K562 (cell line): ENCODE measurements at regions not wholly inside any gene's neighbourhood (a gene's known extent, or its start where the extent isn't known, plus 50 kb on each side); places are given as distances from the start of the nearest gene placed in this dataset.

ENCODE experiments used
- ATAC-seq: fragments of 200-7000 bp; cut with Tn5 transposase; 3 replicates; pipeline ENCODE4 v1.9.1; 2020; ENCODE audit warnings: moderate library complexity
- BruUV-seq: library from RNA; stranded (reverse); fragments of 400-500 nt; replicated peaks from 2 replicates; lab custom pipeline; 2021; lab: Mats Ljungman, UMichigan
- CTCF ChIA-PET: fragments of 300-600 bp; formaldehyde crosslinking; extraction: SDS; loops from one replicate; lab custom pipeline; 2021; ENCODE audit warnings: low intra/inter-chr PET ratio; lab: Yijun Ruan, JAX
- POLR2A ChIA-PET: fragments of 300-600, 350-650 bp; sonication (Branson Sonifier 250); formaldehyde crosslinking; extraction: SDS; loops from one replicate; lab custom pipeline; 2021; ENCODE audit warnings: antibody characterized with exemption, inconsistent platforms; lab: Yijun Ruan, JAX
- DNase-seq, 4 experiments: peaks; one replicate each; pipeline versions ENCODE4 v3.0.0 to v3.0.0-alpha.2; 2011 to 2018; ENCODE audit warnings: low spot score in 3 of 4, mixed read lengths in 3 of 4; ENCODE audit errors: extremely low read depth in 1 of 4
- FAIRE-seq: peaks from 2 replicates; lab custom pipeline; 2011; peaks lifted over from hg19 to GRCh38; lab: Jason Lieb, UNC
- H2AFZ ChIP-seq: 2 replicates; pipeline ENCODE4 v1.6.0; 2011; ENCODE audit warnings: low read depth, low read length, control low read depth, inconsistent platforms
- H3K27ac ChIP-seq: fragments of 200-600 bp; 3 replicates; pipeline ENCODE4 v1.8.0; 2011; ENCODE audit warnings: low read depth, mild to moderate bottlenecking, control low read depth, inconsistent platforms, low read length, moderate library complexity, mixed read lengths; ENCODE audit errors: extremely low read depth
- H3K27me3 ChIP-seq, 2 experiments: fragments of 300-600 bp in 1 of 2; 2 replicates in 1 of 2; 3 replicates in 1 of 2; pipeline versions ENCODE4 v1.6.0 to v1.8.0; 2011; ENCODE audit warnings: inconsistent platforms in 2 of 2, low read length in 2 of 2, mild to moderate bottlenecking in 1 of 2, mixed read lengths in 1 of 2, moderate library complexity in 1 of 2; ENCODE audit not compliant: control insufficient read depth in 2 of 2, insufficient read depth in 2 of 2
- H3K36me3 ChIP-seq: fragments of 300-600 bp; 3 replicates; pipeline ENCODE4 v1.8.0; 2011; ENCODE audit warnings: mild to moderate bottlenecking, low read length, inconsistent platforms; ENCODE audit not compliant: control insufficient read depth, insufficient read depth
- H3K4me1 ChIP-seq, 2 experiments: fragments of 200-600 bp in 1 of 2; replicated peaks in 1 of 2; 2 replicates in 1 of 2; 3 replicates in 1 of 2; pipeline versions ENCODE4 v1.5.1 to v1.8.0; 2011; ENCODE audit warnings: inconsistent platforms in 2 of 2, low read length in 2 of 2, mild to moderate bottlenecking in 1 of 2, mixed read lengths in 1 of 2, moderate library complexity in 1 of 2; ENCODE audit not compliant: control insufficient read depth in 2 of 2, insufficient read depth in 2 of 2
- H3K4me2 ChIP-seq: 2 replicates; pipeline ENCODE4 v1.6.1; 2011; ENCODE audit warnings: low read length, control low read depth, inconsistent platforms, mixed read lengths; ENCODE audit not compliant: insufficient read depth
- H3K4me3 ChIP-seq: fragments of 200-600 bp; sonication (generic), shearing (Covaris generic); 2 replicates; pipeline ENCODE4 v1.5.1; 2016; ENCODE audit warnings: control low read depth, inconsistent platforms
- H3K79me2 ChIP-seq: fragments of 200-600 bp; 3 replicates; pipeline ENCODE4 v1.8.0; 2011; ENCODE audit warnings: low read length, inconsistent platforms; ENCODE audit not compliant: control insufficient read depth, insufficient read depth
- H3K9ac ChIP-seq, 2 experiments: 2 replicates each; pipeline versions ENCODE4 v1.6.0 to v1.6.1; 2011; ENCODE audit warnings: low read depth in 2 of 2, low read length in 2 of 2, control low read depth in 1 of 2, inconsistent platforms in 1 of 2, mild to moderate bottlenecking in 1 of 2, mixed read lengths in 1 of 2; ENCODE audit not compliant: insufficient read depth in 1 of 2
- H3K9me1 ChIP-seq: one replicate; pipeline ENCODE4 v1.6.0; 2011; ENCODE audit warnings: inconsistent platforms, mild to moderate bottlenecking, low read length, moderate library complexity; ENCODE audit not compliant: control insufficient read depth, insufficient read depth
- H3K9me3 ChIP-seq: replicated peaks from 2 replicates; pipeline ENCODE4 v1.5.1; 2011; ENCODE audit warnings: low read depth, low read length, inconsistent platforms; ENCODE audit not compliant: control insufficient read depth, insufficient read depth
- H4K20me1 ChIP-seq: replicated peaks from 2 replicates; pipeline ENCODE4 v1.6.1; 2011; ENCODE audit warnings: low read length, inconsistent platforms, mixed read lengths; ENCODE audit not compliant: control insufficient read depth, insufficient read depth
- CGGBP1 ChIP-seq: fragments of 250-450 bp; sonication (Bioruptor Pico); IDR thresholded peaks from 2 replicates; pipeline ENCODE4 v1.9.0; 2021; ENCODE audit warnings: mild to moderate bottlenecking
- MCM5 ChIP-seq: fragments of 450-650 bp; IDR thresholded peaks from 2 replicates; pipeline ENCODE4 v1.6.1; 2016; ENCODE audit warnings: low read depth
- POLR2G ChIP-seq: fragments of 200-400 bp; formaldehyde crosslinking; IDR thresholded peaks from 2 replicates; pipeline ENCODE4 v1.6.1; 2017; ENCODE audit warnings: low read depth, mild to moderate bottlenecking, antibody characterized with exemption, low read length, moderate library complexity
- TEAD2 ChIP-seq: fragments of 450-650 bp; IDR thresholded peaks from 2 replicates; pipeline ENCODE4 v1.6.1; 2016; ENCODE audit warnings: missing genetic modification characterization, control low read depth, missing compliant biosample characterization
- ZNF253 ChIP-seq: fragments of 250-450 bp; sonication (Bioruptor Pico); conservative IDR thresholded peaks from 2 replicates; pipeline ENCODE4 v1.6.1; 2021; ENCODE audit warnings: mild to moderate bottlenecking
- ZNF445 ChIP-seq: fragments of 250-450 bp; sonication (Bioruptor Pico); IDR thresholded peaks from 2 replicates; pipeline ENCODE4 v1.4.0; 2020; ENCODE audit warnings: low read depth, mild to moderate bottlenecking, moderate library complexity
- WGBS: fragments of 100-300 bp; shearing (Covaris generic); methylation state at CpG from one replicate; pipeline ENCODE4 v1.1.6; 2016; ENCODE audit warnings: low coverage, mixed read lengths; ENCODE audit not compliant: insufficient coverage; ENCODE audit errors: missing lambda C conversion rate; 5-methylcytosine and 5-hydroxymethylcytosine counted together
- in situ Hi-C: fragments of 300-500 bp; cut with MboI; formaldehyde crosslinking; loops from 4 replicates; pipeline ENCODE4 v1.15.0; 2018; ENCODE audit warnings: inconsistent platforms, mixed read lengths
- intact Hi-C: fragments of 100-400 bp; cut with micrococcal nuclease; formaldehyde crosslinking; loops from 2 replicates; pipeline ENCODE4 v1.14.2; 2022

DNA sequence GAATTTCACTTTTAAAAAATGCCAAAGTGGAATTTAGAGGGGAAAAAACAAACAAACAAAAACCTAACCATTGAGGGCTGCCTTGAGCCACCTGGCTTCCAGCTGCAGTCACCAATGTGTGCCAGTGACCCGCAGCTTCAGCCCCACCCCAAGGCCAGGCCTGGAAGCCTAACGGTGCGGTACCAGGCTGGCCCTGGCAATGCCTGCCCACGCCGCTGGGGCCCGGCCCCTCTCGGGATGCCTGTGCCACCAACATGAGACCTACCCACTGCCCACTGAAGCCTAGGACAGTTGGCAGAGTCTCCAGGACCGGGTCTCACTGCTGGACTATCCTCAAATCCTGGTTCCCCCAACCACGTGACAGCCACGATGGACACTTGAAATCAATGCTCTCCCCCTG is 96.6 kb downstream of the NCOR2 start:
- Histone ChIP-seq H3K4me2 (no peak overlapping the region), H3K27me3 (no peaks in the 10 kb centered on the region), H3K27ac (no peak overlapping the region), H3K79me2 (no peaks in the 10 kb centered on the region), H2AFZ (no peak overlapping the region), H3K9ac (no peak overlapping the region), H3K4me3 (no peak overlapping the region), H3K4me1 (peaks cover 0 to 6% of the 10 kb centered on the region in 2 experiments; a peak in 1 of 5 replicates), H4K20me1 (no peaks in the 10 kb centered on the region), H3K9me1 (no peaks in the 10 kb centered on the region), H3K36me3 (peaks cover 59% of the 10 kb centered on the region; the same call in 2 of the 3 replicates), H3K9me3 (peaks cover 17% of the 10 kb centered on the region)
- ChIA-PET CTCF (interaction anchor here (0.6 kb wide), 1 partner anchor 127 kb away, joined by 3 read pairs; no protein-coding TSS in a partner anchor), POLR2A (no interaction called here)
- FAIRE-seq, result no peak
- in situ Hi-C loops, result no loop called here
- BruUV-seq, result no TSS peak
- DNase-seq, result no peak
- 93% methylated on average over 9 of the region's 10 CpGs for WGBS
- no peak for ATAC-seq
- intact Hi-C loops, result loop anchor here (10.0 kb wide), 1 partner anchor 116 kb away; no protein-coding TSS in a partner anchor
- TF ChIP-seq POLR2G, result 0 out of 2 replicates have a peak, but pooled peaks have one; percentile 14
- TF ChIP-seq MCM5, result no peak
- TF ChIP-seq ZNF445 (CRISPR knock-in tag), result no peak
- TF ChIP-seq TEAD2, result no peak

GRCh38 chr12:124470139-124470538 is 97.3 kb downstream of the NCOR2 start:
- H2AFZ ChIP-seq, result no peak overlapping the region
- ATAC-seq (no peak), DNase-seq (no peak), FAIRE-seq (no peak)
- WGBS, result 100% methylated on average over 5 of the region's 5 CpGs
- TF ChIP-seq ZNF253 (CRISPR knock-in tag) (no peak), CGGBP1 (0 out of 2 replicates have a peak, but pooled peaks have one; percentile 27)
- no peak overlapping the region for H3K4me2 ChIP-seq
- ChIA-PET CTCF (interaction anchor here (0.6 kb wide), 1 partner anchor 127 kb away, joined by 3 read pairs; no protein-coding TSS in a partner anchor), POLR2A (interaction anchor here (0.6 kb wide), 1 partner anchor 8 kb away, joined by 3 read pairs; no protein-coding TSS in a partner anchor)
- H3K4me1 ChIP-seq, result peaks cover 0 to 7% of the 10 kb centered on the region in 2 experiments; a peak in 1 of 5 replicates
- in situ Hi-C loops, result no loop called here
- no peaks in the 10 kb centered on the region for H3K27me3 ChIP-seq
- H3K9me3 ChIP-seq, result peaks cover 17% of the 10 kb centered on the region
- H3K36me3 ChIP-seq, result peaks cover 59% of the 10 kb centered on the region; the same call in 2 of the 3 replicates
- H3K27ac ChIP-seq, result no peak overlapping the region
- no TSS peak for BruUV-seq
- no peaks in the 10 kb centered on the region for H3K79me2 ChIP-seq
- no peaks in the 10 kb centered on the region for H3K9me1 ChIP-seq
- intact Hi-C loops, result loop anchor here (10.0 kb wide), 1 partner anchor 115 kb away; no protein-coding TSS in a partner anchor
- no peak overlapping the region for H3K9ac ChIP-seq
- H4K20me1 ChIP-seq, result no peaks in the 10 kb centered on the region
- H3K4me3 ChIP-seq, result no peak overlapping the region
